Esophagus muscularis mucosa (tissue), 3 donors: ENCODE measurements at regions not wholly inside any gene's neighbourhood (a gene's known extent, or its start where the extent isn't known, plus 50 kb on each side); places are given as distances from the start of the nearest gene placed in this dataset.

Source experiments
- POLR2A ChIP-seq: fragments of 450-650 bp; IDR thresholded peaks from one replicate; pipeline ENCODE4 v1.6.1; 2017; ENCODE audit warnings: antibody characterized with exemption, moderate library complexity, mild to moderate bottlenecking, low read depth
- POLR2AphosphoS5 ChIP-seq, 2 donors: sonication (generic); formaldehyde crosslinking; IDR thresholded peaks; one replicate each; pipeline ENCODE4 v1.6.1; 2017; ENCODE audit warnings: antibody characterized with exemption in 2 of 2
- TF ChIP-seq, protein P1 (sequence below), 3 experiments: fragments of 200-600 bp in 2 of 3; fragments of 450-650 bp in 1 of 3; sonication (generic) in 2 of 3; IDR thresholded peaks; one replicate each; pipeline ENCODE4 v1.5.1; 2017 to 2019; ENCODE audit warnings: antibody characterized with exemption in 3 of 3, mild to moderate bottlenecking in 2 of 3, moderate library complexity in 1 of 3

DNA sequence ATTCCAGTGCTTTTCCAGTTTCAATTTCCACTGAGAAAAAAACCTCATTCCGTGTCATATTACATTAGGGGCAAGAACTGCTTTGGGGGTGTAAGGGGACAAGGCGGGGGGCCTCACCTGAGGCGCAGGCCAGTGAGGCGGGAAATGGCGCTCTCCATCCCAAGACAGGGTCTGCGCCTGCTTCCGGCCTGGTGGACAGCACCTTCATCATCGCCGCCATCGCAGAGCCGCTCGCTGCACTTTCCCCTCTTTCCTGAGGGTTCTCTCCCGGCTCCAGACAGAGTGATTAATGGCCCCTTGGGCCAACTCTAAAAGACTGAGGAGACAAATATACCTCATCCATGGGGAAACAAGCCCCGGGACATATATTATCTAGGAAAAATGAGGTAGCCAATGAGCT, 270.0 kb upstream of the SOX4 start:
- TF ChIP-seq POLR2AphosphoS5 (IDR thresholded peaks at IDR 0.05) (no peak), POLR2A (no peak)
- TF ChIP-seq, protein P1, sequence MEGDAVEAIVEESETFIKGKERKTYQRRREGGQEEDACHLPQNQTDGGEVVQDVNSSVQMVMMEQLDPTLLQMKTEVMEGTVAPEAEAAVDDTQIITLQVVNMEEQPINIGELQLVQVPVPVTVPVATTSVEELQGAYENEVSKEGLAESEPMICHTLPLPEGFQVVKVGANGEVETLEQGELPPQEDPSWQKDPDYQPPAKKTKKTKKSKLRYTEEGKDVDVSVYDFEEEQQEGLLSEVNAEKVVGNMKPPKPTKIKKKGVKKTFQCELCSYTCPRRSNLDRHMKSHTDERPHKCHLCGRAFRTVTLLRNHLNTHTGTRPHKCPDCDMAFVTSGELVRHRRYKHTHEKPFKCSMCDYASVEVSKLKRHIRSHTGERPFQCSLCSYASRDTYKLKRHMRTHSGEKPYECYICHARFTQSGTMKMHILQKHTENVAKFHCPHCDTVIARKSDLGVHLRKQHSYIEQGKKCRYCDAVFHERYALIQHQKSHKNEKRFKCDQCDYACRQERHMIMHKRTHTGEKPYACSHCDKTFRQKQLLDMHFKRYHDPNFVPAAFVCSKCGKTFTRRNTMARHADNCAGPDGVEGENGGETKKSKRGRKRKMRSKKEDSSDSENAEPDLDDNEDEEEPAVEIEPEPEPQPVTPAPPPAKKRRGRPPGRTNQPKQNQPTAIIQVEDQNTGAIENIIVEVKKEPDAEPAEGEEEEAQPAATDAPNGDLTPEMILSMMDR (IDR thresholded peaks at IDR 0.05) = no peak
